ENCODE measurements at regions not wholly inside any gene's neighbourhood (a gene's known extent, or its start where the extent isn't known, plus 50 kb on each side); places are given as distances from the start of the nearest gene placed in this dataset.
"Not testable (repeated sequence)": the region's sequence is repeated elsewhere in the genome, so short reads cannot be mapped to it uniquely, and the experiment has no call there.

DNA sequence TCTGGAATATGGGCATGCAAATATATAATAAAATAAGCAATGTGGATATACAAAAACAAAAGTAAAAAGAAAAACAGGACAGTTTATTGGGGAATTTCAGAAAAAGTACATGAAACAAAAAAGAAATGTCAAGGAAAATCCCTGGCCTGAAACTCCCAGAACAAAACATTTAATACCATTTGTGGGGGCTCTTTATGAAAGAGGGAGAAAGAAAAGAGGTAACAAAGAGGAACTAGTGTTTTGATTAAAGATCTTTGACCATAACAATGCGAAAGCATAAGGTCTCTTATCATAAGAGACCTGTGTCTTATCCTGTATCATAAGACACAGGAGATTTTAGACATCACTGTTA lies 88.6 kb upstream of the ARID1B start:
- no peak for DNase-seq (ENCODE audit: low read depth)

DNA sequence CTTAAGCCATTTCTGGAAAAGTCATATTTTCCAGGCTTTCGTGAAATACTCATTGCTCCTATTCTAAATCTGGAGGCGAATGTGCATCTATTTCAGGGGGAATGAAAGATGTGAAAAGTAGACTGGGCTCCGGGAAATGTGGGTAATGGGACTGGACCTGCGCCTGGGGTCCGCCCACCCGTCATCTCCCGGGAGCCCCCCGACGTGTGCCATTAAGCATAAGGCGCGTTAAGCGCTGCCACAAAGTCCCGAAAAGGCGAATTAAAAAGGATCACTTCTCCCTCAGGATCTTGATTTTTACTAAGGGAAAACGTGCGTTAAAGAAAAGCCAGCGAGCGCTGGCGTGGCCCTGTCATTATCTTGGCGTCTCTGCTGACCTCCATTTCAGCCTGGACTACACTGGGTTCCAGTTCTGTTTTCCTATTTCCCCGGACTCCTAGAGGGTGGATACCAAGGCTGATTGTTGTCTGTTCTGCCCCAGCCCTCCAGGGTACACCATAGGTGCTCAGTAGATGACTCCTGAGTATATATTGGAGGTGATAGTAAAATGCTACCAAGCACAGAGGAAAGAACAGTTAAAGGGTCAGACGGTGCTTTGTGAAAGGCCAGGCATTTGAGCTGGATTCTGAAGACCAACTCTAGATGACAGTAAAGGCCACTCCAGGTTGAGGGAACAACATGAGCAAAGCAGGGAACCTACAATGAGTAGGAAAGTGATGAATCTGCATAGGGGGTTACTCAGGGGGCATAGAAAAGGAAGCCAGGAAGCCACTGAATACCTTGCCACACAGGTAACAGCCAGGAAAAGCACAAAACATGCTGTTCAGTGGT lies 89.2 kb upstream of the ARID1B start:
- DNase-seq (ENCODE audit: low read depth): peak; percentile 19

DNA sequence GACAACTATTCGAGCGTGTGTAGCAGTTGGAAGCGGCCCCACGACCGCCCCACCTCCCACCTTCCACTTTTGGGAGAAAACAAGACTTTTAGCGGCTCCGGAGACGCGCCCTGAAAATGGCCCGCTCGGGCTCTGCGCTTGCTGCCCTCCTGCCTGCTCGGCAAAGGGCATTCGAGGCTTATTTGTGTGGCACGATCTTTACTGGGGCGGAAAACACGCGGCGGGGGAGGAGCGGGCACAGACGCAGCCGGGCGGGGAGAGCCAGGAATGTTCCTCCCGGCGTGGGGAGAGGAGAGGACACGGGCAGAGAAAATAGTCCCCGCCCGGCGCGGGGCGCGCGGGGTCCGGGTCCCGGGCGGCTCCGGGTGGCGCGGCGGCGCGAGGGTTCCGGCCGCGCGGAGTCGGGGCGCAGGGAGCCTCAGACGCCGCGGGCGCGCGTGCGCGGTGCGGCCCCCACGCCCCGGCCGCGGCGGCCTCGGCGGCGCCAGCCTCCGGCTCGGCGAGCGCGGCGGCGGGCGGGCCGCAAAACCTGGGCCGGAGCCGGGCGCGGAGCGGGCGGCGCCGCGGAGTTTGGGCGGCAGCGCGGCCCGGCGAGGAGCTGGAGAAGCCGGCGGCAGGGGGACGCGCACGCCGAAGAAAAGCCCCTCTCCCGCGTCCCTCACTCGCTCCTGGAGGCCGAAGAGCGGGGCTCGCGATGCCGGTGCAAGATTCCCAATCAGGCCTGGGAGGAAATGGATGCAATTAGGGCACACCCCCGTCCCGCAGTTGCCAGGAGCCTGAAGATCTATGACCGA lies 90.0 kb upstream of the ARID1B start:
- peak; percentile 95 for DNase-seq (ENCODE audit: low read depth)

DNA sequence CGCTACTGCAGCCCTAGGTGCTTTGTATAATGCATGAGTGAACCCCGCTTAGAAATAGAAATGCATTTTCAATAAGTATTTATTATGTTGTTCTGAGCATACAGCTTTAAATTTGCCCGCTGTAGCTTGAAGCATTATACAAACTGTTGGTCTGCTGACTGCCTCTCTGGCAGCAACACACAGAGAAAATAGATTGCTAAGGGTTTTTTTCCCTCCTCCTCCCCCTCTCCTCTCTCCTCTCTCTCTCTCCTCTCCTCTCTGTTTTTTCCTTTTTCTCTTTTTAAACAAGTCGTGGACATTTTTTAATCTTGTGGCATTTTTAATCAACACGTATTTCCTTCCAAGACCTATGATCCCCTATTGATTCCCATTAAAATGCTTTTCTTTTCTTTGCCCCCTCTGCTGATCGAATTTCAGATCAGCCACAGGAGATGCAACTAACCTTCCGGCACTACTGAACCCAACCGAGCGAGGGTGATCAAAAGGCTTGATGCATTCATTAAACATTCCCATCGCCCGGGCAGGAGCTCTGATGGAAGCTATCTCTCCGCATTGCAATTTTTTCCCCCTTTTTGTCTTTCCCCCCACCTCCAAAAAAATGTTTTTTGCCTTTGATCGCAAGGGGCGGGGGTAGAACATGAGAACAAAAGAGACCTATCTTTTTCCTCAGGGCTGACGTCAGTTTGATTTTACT lies 90.7 kb upstream of the ARID1B start:
- DNase-seq (ENCODE audit: low read depth): peak; percentile 60

- DNase-seq (ENCODE audit: low read depth): no peak
Measured at GRCh38 chr6:156685823-156686222, 91.4 kb upstream of the ARID1B start.

DNA sequence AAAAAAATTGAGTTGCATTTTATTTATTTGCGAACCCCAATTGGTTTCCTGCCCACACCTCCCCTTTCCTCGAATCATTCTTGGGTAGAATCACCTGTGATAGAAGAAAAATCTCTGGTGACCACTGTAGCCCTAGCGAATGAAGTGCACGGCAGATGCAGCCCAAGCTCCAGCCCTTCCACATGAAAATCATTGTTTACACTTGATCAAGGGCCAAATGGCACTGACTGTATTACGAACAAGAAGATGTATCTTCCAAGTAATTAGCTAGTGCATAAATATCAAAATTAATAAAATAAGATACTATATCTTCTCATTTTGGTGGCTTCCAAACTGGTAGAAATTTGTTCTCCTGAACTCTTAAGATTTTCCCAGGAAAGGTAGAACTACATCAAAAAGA lies 93.4 kb upstream of the ARID1B start:
- no peak for DNase-seq (ENCODE audit: low read depth)

GRCh38 chr6:156676721-156677120 lies 100.5 kb upstream of the ARID1B start:
- no peak for DNase-seq (ENCODE audit: low read depth)

DNA sequence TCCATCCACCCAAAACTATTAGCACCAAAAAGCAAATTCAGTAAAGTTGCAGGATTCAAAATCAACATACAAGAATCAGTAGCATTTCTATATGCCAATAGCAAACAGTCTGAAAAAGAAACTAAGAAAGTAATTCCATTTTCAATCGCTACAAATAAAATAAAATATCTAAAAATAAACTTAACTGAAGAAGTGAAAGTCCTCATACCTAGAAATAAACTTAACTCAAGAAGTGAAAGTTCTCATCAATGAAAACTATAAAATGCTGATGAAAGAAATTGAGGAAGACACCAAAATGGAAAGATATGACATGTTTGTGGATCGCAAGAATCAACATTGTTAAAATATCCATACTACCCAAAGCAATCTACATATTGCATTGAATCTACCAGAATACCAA lies 103.0 kb upstream of the ARID1B start:
- DNase-seq (ENCODE audit: low read depth): no peak

DNA sequence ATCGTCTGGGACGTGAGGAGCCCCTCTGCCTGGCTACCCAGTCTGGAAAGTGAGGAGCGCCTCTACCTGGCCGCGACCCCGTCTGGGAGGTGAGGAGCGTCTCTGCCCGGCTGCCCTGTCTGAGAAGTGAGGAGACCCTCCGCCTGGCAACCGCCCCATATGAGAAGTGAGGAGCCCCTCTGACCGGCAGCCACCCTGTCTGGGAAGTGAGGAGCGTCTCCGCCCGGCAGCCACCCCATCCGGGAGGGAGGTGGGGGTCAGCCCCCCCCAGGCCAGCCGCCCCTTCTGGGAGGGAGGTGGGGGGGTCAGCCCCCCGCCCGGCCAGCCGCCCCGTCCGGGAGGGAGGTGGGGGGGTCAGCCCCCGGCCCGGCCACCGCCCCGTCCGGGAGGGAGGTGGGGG lies 107.1 kb upstream of the ARID1B start:
- not testable (repeated sequence) for DNase-seq (ENCODE audit: low read depth)

- DNase-seq (ENCODE audit: low read depth): peak; percentile 93
Measured at GRCh38 chr6:156662025-156662445, 115.1 kb upstream of the ARID1B start.

DNA sequence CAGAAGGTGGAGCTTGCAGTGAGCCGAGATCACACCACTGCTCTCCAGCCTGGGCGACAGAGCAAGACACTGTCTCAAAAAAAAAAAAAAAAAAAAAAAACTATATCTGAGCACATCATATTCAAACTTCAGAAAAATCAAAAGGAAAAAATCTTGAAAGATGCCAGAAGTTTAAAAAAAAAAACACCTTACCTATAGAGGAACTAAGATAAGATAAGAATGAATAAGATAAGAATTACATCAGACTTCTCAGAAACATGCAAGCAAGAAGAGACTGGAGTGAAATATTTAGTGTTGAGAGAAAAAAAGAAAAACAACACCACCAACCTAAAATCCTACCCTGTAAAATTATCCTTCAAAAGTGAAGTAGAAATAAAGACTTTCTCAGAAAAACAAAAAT lies 116.8 kb upstream of the ARID1B start:
- DNase-seq (ENCODE audit: low read depth): no peak

GRCh38 chr6:156659822-156660198 lies 117.4 kb upstream of the ARID1B start:
- no peak for DNase-seq (ENCODE audit: low read depth)

- no peak for DNase-seq (ENCODE audit: low read depth)
Measured at GRCh38 chr6:156658966-156659821, 118.0 kb upstream of the ARID1B start.

DNA sequence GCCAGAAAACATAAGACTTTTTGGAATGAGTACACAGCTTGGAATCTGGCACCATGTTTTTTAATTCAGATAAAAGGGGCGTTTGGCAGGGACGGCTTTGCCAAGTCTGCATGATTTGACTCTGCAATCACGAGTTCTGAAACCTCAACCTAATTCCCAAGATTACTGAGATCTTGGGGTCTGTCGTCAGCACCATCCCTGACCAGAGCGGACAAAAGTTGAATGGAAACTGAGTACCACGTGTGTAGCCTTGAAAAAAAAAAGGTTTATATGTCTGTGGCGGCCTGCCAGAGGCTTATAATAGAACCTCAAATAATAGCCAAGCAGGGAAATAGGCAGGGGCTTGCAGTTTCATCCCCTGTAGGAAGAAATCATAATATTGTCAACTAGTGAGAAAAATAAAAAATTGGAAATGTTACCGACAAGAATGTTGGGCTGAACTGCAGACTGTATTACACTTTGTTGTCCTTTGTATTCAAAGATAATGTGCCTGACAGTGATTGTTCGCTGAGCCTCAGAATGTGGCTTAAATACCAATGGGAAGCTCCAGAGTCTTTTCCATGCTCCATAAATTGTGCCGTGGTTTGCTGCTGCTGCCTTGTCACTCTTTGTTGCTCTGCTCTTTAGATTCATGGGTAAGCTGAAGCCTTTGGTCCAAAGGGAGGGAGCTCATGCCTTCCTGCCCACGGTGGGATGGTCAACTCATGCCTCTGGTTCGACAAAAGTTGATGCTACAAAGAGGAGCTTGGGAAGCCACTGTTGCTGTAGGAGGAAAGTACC lies 118.8 kb upstream of the ARID1B start:
- DNase-seq (ENCODE audit: low read depth): peak; percentile 79

GRCh38 chr6:156657296-156657695 lies 119.9 kb upstream of the ARID1B start:
- DNase-seq (ENCODE audit: low read depth): no peak

DNA sequence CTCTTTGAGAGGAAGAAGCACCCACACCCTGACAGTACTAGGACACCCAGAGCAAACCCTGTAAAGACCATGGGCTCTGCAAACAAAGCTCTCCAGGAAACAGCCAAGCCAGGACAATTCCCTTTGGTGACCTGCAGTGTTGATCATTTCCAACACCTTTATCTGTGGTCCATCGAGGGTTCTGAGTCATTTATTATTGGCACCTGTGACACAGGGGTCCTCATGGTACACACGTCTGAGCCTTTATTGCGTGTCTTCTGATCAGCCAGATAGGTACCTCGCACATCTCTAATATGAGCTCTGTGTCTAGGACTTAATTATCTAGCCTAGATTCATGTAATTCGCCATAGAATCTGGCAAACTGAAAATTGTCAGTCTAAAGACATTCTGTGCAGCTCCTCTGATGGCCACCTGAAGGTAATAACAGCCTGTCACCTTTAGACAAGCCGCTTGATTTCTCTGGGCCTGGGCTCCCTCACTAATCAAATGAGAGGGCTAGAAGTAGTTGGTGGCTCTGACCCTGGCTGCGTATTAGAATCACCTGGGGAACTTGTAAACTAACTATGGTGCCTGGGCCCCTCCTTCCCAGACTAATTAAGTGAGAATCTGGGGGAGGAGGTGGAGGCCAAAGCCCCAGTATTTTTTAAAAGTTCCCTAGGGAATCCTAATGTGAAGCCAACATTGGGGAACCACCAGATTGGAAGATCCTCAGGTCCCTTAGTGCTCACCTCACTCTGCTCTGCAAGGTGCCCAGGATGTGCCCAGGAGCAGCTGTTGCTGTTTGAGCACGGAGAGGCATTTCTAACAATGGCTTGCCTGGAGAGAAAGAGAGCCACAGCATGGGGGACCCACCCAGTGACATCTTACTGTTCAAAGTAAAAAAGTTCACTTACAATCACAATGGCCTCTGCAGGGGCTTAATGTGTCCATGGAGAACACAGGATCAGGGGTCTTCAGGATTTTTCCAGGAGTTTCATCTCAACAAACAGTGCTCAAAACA lies 122.0 kb upstream of the ARID1B start:
- no peak for DNase-seq (ENCODE audit: low read depth)

GRCh38 chr6:156652231-156652750 lies 124.9 kb upstream of the ARID1B start:
- no peak for DNase-seq (ENCODE audit: low read depth)

DNA sequence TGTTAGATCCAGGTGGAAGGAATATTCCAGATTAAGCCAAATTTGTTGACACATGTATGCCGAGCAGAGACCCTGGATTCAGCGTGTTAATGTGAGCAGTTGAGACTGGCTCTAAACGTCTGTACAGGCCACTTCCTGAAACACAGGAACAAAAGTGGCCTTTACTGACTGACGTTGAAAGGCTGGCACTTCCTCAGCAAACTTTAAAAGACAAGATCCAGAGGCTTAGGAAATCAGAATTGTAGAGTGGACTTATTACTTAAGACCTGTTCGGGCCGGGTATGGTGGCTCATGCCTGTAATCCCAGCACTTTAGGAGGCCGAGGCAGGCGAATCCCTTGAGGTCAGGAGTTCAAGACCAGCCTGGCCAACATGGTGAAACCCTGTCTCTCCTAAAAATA lies 125.7 kb upstream of the ARID1B start:
- DNase-seq (ENCODE audit: low read depth): no peak

DNA sequence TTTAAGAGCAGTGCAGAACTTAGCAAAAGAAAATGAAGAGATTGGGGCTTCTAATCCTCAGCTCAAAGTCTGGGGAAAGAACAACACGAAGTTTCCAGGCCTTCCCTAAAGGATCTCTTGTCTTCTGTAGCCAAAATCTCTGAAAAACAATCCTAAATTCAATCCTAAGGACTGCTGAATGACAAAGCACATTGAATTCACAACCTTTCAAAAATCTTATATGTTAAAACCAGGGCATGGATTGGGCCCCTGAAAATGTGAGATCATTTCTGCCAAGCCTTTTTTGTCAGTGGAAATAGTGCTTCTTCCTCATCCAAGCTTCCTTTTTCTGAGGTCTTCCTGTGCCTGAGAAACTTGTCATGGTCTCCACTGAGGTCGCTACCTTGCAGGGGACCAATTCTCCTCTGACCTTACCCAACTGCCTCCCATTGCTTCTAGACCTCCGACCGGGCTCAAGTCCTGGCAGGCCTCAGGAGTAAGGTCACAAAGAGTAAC lies 126.2 kb upstream of the ARID1B start:
- no peak for DNase-seq (ENCODE audit: low read depth)
